ENCODE measurements at regions not wholly inside any gene's neighbourhood (a gene's known extent, or its start where the extent isn't known, plus 50 kb on each side); places are given as distances from the start of the nearest gene placed in this dataset.

- in situ Hi-C loops (cut with MboI; ENCODE audit: low sequenced_read_pairs, unreplicated experiment), result no loop called here
- DNase-seq (ENCODE audit: low spot score), result no peak
- no peak for TF ChIP-seq CTCF (IDR thresholded peaks at IDR 0.05; ENCODE audit: borderline replicate concordance, control extremely low read depth, extremely low read depth, insufficient read depth, missing control alignments)
These were observed 476.2 kb upstream of the SULF2 start for GRCh38 chr20:48261398-48261910.

- in situ Hi-C loops (cut with MboI; ENCODE audit: low sequenced_read_pairs, unreplicated experiment), result no loop called here
- TF ChIP-seq CTCF (IDR thresholded peaks at IDR 0.05; ENCODE audit: borderline replicate concordance, control extremely low read depth, extremely low read depth, insufficient read depth, missing control alignments), result no peak
- no peak for DNase-seq (ENCODE audit: low spot score)
These were observed 475.0 kb upstream of the SULF2 start for GRCh38 chr20:48260129-48260756.

- in situ Hi-C loops (cut with MboI; ENCODE audit: low sequenced_read_pairs, unreplicated experiment), result no loop called here
- no peak for DNase-seq (ENCODE audit: low spot score)
- TF ChIP-seq CTCF (IDR thresholded peaks at IDR 0.05; ENCODE audit: borderline replicate concordance, control extremely low read depth, extremely low read depth, insufficient read depth, missing control alignments), result no peak
These were observed 474.2 kb upstream of the SULF2 start for GRCh38 chr20:48259456-48259855.

- in situ Hi-C loops (cut with MboI; ENCODE audit: low sequenced_read_pairs, unreplicated experiment), result no loop called here
- TF ChIP-seq CTCF (IDR thresholded peaks at IDR 0.05; ENCODE audit: borderline replicate concordance, control extremely low read depth, extremely low read depth, insufficient read depth, missing control alignments), result no peak
- no peak for DNase-seq (ENCODE audit: low spot score)
These were observed 472.6 kb upstream of the SULF2 start for GRCh38 chr20:48257833-48258232.

- TF ChIP-seq CTCF (IDR thresholded peaks at IDR 0.05; ENCODE audit: borderline replicate concordance, control extremely low read depth, extremely low read depth, insufficient read depth, missing control alignments), result no peak
- in situ Hi-C loops (cut with MboI; ENCODE audit: low sequenced_read_pairs, unreplicated experiment), result no loop called here
- DNase-seq (ENCODE audit: low spot score), result no peak
These were observed 462.7 kb upstream of the SULF2 start for GRCh38 chr20:48247961-48248360.

GRCh38 chr20:48246061-48246790 is 460.9 kb upstream of the SULF2 start:
- DNase-seq (ENCODE audit: low spot score), result no peak
- TF ChIP-seq CTCF (IDR thresholded peaks at IDR 0.05; ENCODE audit: borderline replicate concordance, control extremely low read depth, extremely low read depth, insufficient read depth, missing control alignments), result no peak
- in situ Hi-C loops (cut with MboI; ENCODE audit: low sequenced_read_pairs, unreplicated experiment), result no loop called here
